ENCODE measurements at regions not wholly inside any gene's neighbourhood (a gene's known extent, or its start where the extent isn't known, plus 50 kb on each side); places are given as distances from the start of the nearest gene placed in this dataset.

DNA sequence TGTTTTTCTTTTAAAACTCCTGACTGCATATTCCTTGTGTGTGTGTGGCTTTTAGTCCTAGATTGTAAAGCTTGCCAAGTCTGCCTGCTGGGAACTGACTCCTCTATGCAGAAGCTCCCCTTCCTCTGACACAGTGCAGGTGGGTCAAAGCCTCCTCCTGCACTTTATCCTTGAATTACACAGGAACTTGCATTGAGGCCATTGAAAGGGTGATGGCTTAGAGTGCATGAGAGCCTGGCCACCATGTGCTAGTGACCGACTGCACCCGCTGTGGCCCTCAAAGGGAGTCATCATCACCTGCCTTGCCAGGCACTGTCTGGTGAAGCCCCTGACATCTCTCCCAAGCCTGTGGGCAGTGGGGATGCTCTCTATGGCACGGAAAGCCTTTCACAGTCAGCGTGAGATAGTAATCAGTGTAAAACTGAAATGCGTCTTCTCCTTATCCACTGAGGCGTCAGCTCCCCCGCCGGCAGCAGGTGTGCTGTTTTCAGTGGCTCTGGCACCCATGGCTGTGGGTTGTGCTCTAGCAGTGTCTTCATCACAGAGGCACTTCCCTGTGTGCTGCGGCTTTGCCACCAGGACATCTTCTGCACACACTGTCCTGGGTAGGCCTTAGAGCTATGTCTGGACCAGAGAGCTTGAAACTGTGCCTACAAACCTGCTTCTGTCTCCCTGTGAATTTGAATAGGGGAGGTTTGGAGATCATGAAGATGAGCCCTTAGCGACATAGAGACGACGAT is 87.9 kb downstream of the THBS2 start:
- Histone ChIP-seq H3K4me3 (ENCODE audit: low read length) (no peak overlapping the region), H3K27me3 (ENCODE audit: control insufficient read depth, insufficient read depth) (no peaks in the 10 kb centered on the region), H3K9me3 (ENCODE audit: control insufficient read depth, low read length) (no peaks in the 10 kb centered on the region), H3K27ac (ENCODE audit: low read length) (no peak overlapping the region), H3K4me1 (ENCODE audit: control insufficient read depth, insufficient read depth, low read length) (no peaks in the 10 kb centered on the region)
- DNase-seq (no peak), ATAC-seq (no peak)
- WGBS, result 82% methylated on average over 12 of the region's 12 CpGs
- intact Hi-C loops (cut with DNase I), result loop anchor here in 1 of 4 donors (5.0 to 10.0 kb wide), 2 partner anchors 49 to 93 kb away; no protein-coding TSS in a partner anchor

DNA sequence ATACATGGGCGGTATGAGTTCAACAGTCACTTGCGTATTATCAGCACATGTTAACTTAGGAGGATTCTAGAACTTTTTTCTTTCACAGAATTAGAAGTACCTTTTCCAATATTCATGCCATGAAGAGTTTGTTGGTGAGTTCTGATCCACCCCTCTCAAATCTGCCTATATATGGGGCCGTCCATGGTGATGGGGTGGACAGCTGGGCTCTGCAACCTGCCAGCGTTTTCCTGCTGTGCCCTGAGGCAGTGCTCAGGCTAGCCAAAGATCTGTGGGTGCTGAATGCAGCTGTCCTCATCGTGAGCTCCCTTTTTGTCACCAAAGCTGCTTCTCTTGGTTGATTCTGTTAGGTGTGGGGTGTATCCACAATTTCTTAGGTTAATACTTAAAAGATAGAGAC is 88.7 kb downstream of the THBS2 start:
- ATAC-seq (no peak), DNase-seq (no peak)
- no peak overlapping the region for H3K4me3 ChIP-seq (ENCODE audit: low read length)
- H3K27me3 ChIP-seq (ENCODE audit: control insufficient read depth, insufficient read depth), result no peaks in the 10 kb centered on the region
- WGBS, result 87% methylated on average over 5 of the region's 5 CpGs
- no peaks in the 10 kb centered on the region for H3K9me3 ChIP-seq (ENCODE audit: control insufficient read depth, low read length)
- no peak overlapping the region for H3K27ac ChIP-seq (ENCODE audit: low read length)
- intact Hi-C loops (cut with DNase I), result loop anchor here in 1 of 4 donors (5.0 to 10.0 kb wide), 2 partner anchors 50 to 93 kb away; no protein-coding TSS in a partner anchor
- no peaks in the 10 kb centered on the region for H3K4me1 ChIP-seq (ENCODE audit: control insufficient read depth, insufficient read depth, low read length)

DNA sequence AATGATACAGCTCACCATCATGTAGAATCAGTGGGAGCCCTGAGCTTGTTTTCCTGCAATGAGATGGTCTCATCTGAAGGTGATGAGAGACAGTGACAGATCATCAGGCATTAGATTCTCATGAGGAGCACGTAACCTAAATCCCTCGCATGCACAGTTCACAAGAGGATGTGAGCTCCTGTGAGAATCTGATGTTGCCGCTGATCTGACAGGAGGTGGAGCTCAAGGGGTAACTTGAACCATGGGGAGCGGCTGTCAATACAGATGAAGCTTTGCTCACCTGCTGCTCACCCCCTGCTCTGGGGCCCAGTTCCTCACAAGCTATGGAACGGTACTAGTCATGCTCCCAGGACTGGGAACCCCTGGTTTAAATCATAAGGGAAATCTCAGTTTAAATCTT is 89.2 kb downstream of the THBS2 start:
- intact Hi-C loops (cut with DNase I), result loop anchor here in 1 of 4 donors (10.0 kb wide), 1 partner anchor 50 kb away; no protein-coding TSS in a partner anchor
- DNase-seq (no peak), ATAC-seq (no peak)
- Histone ChIP-seq H3K27me3 (ENCODE audit: control insufficient read depth, insufficient read depth) (no peaks in the 10 kb centered on the region), H3K4me1 (ENCODE audit: control insufficient read depth, insufficient read depth, low read length) (no peaks in the 10 kb centered on the region), H3K27ac (ENCODE audit: low read length) (no peak overlapping the region), H3K9me3 (ENCODE audit: control insufficient read depth, low read length) (no peaks in the 10 kb centered on the region), H3K4me3 (ENCODE audit: low read length) (no peak overlapping the region)
- 96% methylated on average over 5 of the region's 5 CpGs for WGBS

- ATAC-seq (peak in 1 of 2 donors; percentile 48), DNase-seq (peak in 1 of 3 donors; percentile 46)
- Histone ChIP-seq H3K9me3 (ENCODE audit: control insufficient read depth, low read length) (no peaks in the 10 kb centered on the region), H3K27me3 (ENCODE audit: control insufficient read depth, insufficient read depth) (no peaks in the 10 kb centered on the region), H3K27ac (ENCODE audit: low read length) (no peak overlapping the region), H3K4me1 (ENCODE audit: control insufficient read depth, insufficient read depth, low read length) (no peaks in the 10 kb centered on the region), H3K4me3 (ENCODE audit: low read length) (no peak overlapping the region)
- intact Hi-C loops (cut with DNase I), result loop anchor here in 1 of 4 donors (10.0 kb wide), 1 partner anchor 51 kb away; no protein-coding TSS in a partner anchor
- 81% methylated on average over 4 of the region's 4 CpGs for WGBS
Observed at GRCh38 chr6:169163411-169163901, 90.2 kb downstream of the THBS2 start.

- ATAC-seq, result peak; percentile 61 to 90
- H3K27ac ChIP-seq (ENCODE audit: low read length), result peak overlapping the region; percentile 5
- WGBS, result 77% methylated on average over 12 of the region's 12 CpGs
- DNase-seq, result peak in 2 of 3 donors; percentile 75 to 85
- peaks cover 2% of the 10 kb centered on the region for H3K4me1 ChIP-seq (ENCODE audit: control insufficient read depth, insufficient read depth, low read length)
- no peaks in the 10 kb centered on the region for H3K9me3 ChIP-seq (ENCODE audit: control insufficient read depth, low read length)
- H3K27me3 ChIP-seq (ENCODE audit: control insufficient read depth, insufficient read depth), result no peaks in the 10 kb centered on the region
- intact Hi-C loops (cut with DNase I), result loop anchor here in 1 of 4 donors (10.0 kb wide), 1 partner anchor 52 kb away; no protein-coding TSS in a partner anchor
- H3K4me3 ChIP-seq (ENCODE audit: low read length), result no peak overlapping the region
Observed at GRCh38 chr6:169162752-169163407, 90.8 kb downstream of the THBS2 start.

- ATAC-seq, result no peak
- Histone ChIP-seq H3K27me3 (ENCODE audit: control insufficient read depth, insufficient read depth) (no peaks in the 10 kb centered on the region), H3K27ac (ENCODE audit: low read length) (peak overlapping the region; percentile 5), H3K9me3 (ENCODE audit: control insufficient read depth, low read length) (no peaks in the 10 kb centered on the region), H3K4me1 (ENCODE audit: control insufficient read depth, insufficient read depth, low read length) (peaks cover 2% of the 10 kb centered on the region), H3K4me3 (ENCODE audit: low read length) (no peak overlapping the region)
- intact Hi-C loops (cut with DNase I), result loop anchor here in 1 of 4 donors (10.0 kb wide), 1 partner anchor 53 kb away; no protein-coding TSS in a partner anchor
- DNase-seq, result peak in 1 of 3 donors; percentile 59
- WGBS, result 91% methylated on average over 23 of the region's 23 CpGs
Observed at GRCh38 chr6:169162249-169162648, 91.4 kb downstream of the THBS2 start.

GRCh38 chr6:169161572-169162167 is 92.0 kb downstream of the THBS2 start:
- intact Hi-C loops (cut with DNase I), result loop anchor here in 1 of 4 donors (10.0 kb wide), 1 partner anchor 53 kb away; no protein-coding TSS in a partner anchor
- ATAC-seq (no peak), DNase-seq (peak in 1 of 3 donors; percentile 54)
- Histone ChIP-seq H3K27ac (ENCODE audit: low read length) (no peak overlapping the region), H3K27me3 (ENCODE audit: control insufficient read depth, insufficient read depth) (no peaks in the 10 kb centered on the region), H3K4me3 (ENCODE audit: low read length) (no peak overlapping the region), H3K9me3 (ENCODE audit: control insufficient read depth, low read length) (no peaks in the 10 kb centered on the region), H3K4me1 (ENCODE audit: control insufficient read depth, insufficient read depth, low read length) (peaks cover 2% of the 10 kb centered on the region)
- 89% methylated on average over 13 of the region's 13 CpGs for WGBS

DNA sequence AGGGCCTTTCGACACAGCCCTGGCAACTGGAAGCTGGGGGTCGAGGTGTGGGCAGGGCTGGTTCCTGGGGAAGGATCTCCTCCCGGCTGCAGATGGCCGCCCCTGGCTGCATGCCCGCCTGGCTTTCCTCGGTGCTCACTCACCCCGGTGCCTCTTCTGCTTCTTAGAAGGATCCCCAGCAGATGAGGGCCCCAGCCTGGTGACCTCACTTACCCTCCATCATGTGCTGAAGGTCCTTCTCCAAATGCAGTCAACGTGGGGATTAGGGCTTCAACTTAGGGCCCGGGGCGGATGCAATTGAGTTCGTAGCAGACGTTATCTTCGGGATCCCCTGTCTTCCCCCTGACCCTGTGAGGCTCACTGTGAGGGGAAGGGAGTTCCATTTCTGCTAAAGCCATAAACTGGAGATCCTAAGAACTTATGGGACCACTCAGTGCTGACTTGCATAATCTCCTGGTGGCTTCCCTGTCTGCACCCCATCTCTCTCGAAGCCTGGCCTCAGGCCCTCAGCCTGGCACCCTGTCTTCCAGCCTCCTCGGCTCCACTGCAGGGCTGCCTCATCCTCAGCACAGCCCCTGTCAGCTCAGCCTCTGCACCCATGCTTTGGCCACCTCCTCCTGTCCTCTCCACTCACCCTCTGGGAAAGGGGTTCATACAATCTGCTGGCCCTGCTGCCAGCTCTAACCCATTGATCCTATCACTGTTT is 92.6 kb downstream of the THBS2 start:
- Histone ChIP-seq H3K4me3 (ENCODE audit: low read length) (no peak overlapping the region), H3K4me1 (ENCODE audit: control insufficient read depth, insufficient read depth, low read length) (peaks cover 2% of the 10 kb centered on the region), H3K27ac (ENCODE audit: low read length) (no peak overlapping the region), H3K27me3 (ENCODE audit: control insufficient read depth, insufficient read depth) (no peaks in the 10 kb centered on the region), H3K9me3 (ENCODE audit: control insufficient read depth, low read length) (no peaks in the 10 kb centered on the region)
- intact Hi-C loops (cut with DNase I), result loop anchor here in 1 of 4 donors (10.0 kb wide), 1 partner anchor 54 kb away; no protein-coding TSS in a partner anchor
- no peak for ATAC-seq
- 85% methylated on average over 15 of the region's 15 CpGs for WGBS
- peak in 1 of 3 donors; percentile 57 for DNase-seq

GRCh38 chr6:169160091-169160854 is 93.4 kb downstream of the THBS2 start:
- intact Hi-C loops (cut with DNase I), result loop anchor here in 1 of 4 donors (10.0 kb wide), 1 partner anchor 55 kb away; no protein-coding TSS in a partner anchor
- ATAC-seq, result no peak
- Histone ChIP-seq H3K9me3 (ENCODE audit: control insufficient read depth, low read length) (no peaks in the 10 kb centered on the region), H3K27ac (ENCODE audit: low read length) (no peak overlapping the region), H3K27me3 (ENCODE audit: control insufficient read depth, insufficient read depth) (no peaks in the 10 kb centered on the region), H3K4me3 (ENCODE audit: low read length) (no peak overlapping the region), H3K4me1 (ENCODE audit: control insufficient read depth, insufficient read depth, low read length) (peaks cover 2% of the 10 kb centered on the region)
- peak in 1 of 3 donors; percentile 48 for DNase-seq
- 91% methylated on average over 22 of the region's 22 CpGs for whole genome bisulfite sequencing

GRCh38 chr6:169159331-169159730 is 94.3 kb downstream of the THBS2 start:
- ATAC-seq (no peak), DNase-seq (peak in 1 of 3 donors; percentile 31)
- Histone ChIP-seq H3K4me3 (ENCODE audit: low read length) (no peak overlapping the region), H3K27me3 (ENCODE audit: control insufficient read depth, insufficient read depth) (no peaks in the 10 kb centered on the region), H3K9me3 (ENCODE audit: control insufficient read depth, low read length) (no peaks in the 10 kb centered on the region), H3K4me1 (ENCODE audit: control insufficient read depth, insufficient read depth, low read length) (peaks cover 2% of the 10 kb centered on the region), H3K27ac (ENCODE audit: low read length) (no peak overlapping the region)
- WGBS, result 90% methylated on average over 15 of the region's 15 CpGs
- intact Hi-C loops (cut with DNase I), result no loop called here
